DMS 273 (cell line): ENCODE measurements at regions not wholly inside any gene's neighbourhood (a gene's known extent, or its start where the extent isn't known, plus 50 kb on each side); places are given as distances from the start of the nearest gene placed in this dataset.

ENCODE experiments used
- DNase-seq: peaks from one replicate; lab custom pipeline; 2025; ENCODE audit not compliant: unreplicated experiment; lab: John Stamatoyannopoulos, UW

DNA sequence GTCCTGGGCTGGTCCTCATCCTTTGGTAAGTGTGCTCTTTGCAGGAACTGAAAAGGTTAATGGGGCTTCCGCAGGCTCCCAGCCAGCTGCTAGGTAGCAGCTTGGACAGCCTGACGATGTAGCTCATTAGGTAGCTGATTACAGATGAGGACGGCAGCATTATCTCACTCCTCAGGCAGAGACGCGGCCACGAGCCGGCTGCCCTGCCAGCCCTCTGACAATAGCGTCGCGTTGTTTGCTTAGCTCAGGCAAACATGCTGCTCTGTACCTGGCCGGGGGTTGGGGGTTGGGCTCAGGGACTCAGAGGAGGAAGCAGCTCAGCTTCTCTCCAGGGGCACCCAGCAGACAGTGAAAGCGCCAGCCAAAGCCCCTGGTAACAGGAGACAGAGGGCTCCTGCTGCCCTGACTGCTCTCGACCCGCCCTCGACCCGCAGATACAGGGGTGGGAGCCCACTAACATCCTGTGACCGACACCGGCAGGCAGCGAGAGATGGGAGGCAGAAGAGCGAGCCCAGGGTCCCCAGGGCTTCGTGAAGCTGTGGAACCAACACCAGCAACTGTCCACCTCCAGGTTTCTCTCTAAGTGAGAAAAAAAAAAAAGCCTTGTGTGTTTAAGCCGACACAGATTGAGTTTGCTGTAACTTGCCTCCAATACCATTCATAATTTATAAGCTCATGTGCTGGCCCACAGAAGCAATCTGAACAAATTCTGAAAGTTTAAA is 53.4 kb upstream of the DLK1 start:
- peak; percentile 83 for DNase-seq

DNA sequence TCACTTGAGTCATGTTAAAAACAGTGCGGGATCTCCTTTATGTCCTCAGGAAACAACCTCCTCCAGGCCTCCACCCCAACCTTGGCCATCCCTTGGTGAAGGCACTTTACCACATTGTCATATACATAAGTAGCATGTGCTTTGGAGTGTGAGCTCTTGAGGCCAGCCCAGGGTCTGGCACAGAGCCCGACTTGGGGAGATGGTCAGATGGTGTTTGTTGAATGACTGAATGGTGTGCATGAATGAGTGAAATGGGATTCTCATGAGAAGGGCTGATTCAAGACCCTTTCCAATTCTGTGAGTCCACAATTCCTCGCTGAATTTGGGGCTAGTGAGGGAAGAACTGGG is 52.9 kb upstream of the DLK1 start:
- DNase-seq = peak; percentile 41

DNA sequence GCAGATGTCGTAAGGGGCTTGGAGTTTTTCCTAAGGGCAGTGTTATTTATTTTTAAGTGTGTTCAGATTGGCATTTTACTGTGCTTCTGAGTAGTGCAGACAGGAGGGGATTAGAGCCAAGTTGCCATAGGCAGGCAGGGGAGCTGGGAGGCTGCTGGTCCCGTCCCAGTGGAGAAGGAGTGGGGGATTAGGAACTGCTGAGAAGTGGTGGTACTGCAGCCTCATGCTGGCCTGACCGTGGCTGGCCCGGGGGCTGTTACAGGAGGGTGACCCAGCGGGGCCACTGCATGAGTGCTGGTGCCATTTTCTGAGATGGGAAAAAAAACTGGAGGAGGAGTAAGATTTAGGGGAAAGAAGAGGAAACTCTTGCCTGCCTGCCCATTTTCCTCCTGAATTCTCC is 52.3 kb upstream of the DLK1 start:
- no peak for DNase-seq

DNA sequence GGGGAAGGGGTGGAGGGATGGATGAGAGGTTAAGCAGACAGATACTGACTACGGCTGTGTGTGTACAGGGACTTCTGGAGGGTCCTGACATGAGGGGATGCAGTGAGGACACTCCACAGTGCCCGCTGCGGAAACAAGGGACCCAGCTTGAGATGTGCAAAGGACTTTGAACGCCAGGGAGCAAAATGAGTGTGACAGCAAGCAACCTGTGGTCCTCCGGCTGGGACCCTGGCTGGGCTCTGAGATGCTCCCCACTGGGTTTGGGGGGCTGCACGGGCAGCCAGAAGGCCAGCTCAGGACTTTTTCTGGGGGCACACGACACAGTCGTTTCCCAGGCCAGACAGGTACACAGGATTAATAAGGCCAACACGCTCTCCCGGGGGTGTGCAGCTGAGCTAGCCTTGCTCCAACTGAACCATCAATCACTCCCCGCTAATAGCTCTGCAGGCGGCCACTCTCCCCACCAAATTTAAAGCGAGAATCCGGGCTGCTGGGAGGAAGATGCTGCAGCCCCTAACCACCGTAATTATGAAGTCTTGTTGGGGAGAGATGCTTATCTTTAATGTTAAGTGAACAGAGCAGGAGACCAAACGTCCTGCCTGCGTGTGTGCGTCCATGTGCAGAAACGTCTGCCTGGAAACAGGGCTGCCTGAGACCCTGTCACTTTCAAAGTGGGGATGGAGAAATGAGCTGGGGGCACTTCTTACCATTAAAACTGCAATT is 51.6 kb upstream of the DLK1 start:
- no peak for DNase-seq

DNA sequence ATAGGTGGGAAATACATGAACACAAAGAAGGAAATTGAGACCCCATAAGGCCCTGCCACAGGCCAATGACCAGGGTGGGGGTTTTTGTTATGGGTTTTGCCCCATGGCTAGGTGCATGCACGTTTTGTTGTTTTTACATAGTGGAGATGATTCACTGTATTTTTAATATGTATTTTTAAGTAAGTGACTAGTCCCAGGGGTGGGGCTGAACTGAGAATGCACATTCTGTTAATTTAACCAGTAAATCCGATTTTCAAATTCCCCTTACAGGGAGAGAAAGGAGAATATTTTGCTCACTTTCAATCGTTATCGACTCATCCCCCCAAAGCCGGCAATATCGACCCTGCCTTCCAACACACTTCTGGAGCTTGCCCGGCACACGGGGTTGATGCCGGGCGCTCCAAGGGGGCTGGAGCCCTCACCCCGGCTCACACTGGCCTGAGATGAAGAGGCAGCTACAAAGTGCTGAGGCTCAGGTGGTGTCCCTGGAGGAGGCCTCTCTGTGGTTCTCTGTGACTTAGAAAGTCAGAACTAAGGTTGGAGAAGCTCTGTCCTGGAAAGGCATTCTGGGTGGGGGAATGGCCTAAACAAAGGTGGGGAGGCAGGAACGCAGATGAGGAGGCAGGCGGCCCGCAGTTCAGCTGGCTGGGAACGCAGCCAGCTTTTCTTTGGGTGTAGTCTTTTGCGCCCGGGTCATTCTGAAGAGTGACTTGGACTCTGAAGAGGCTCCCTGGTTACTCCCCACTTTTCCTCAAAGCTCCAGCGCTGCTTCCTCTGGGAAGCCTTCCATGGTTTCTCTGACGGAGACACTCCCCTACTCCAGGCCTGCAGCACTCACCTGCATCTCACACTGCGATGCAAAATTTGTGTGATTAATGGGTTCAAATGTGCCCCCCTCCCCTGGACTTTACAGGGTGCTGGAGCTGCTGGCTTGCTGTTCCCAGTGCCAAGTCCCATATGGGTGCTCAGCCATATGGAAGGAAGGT is 50.7 kb upstream of the DLK1 start:
- no peak for DNase-seq
